PC-3 (cell line): ENCODE measurements at regions not wholly inside any gene's neighbourhood (a gene's known extent, or its start where the extent isn't known, plus 50 kb on each side); places are given as distances from the start of the nearest gene placed in this dataset.

Experiments
- ATAC-seq: fragments of 200-7000 bp; cut with Tn5 transposase; 2 replicates; pipeline ENCODE4 v1.9.1; 2020; ENCODE audit warnings: mild to moderate bottlenecking, moderate library complexity
- BruUV-seq: library from RNA; stranded (reverse); fragments of 400-500 nt; replicated peaks from 2 replicates; lab custom pipeline; 2021; lab: Mats Ljungman, UMichigan
- CTCF ChIA-PET: fragments of 300-600 bp; sonication (Branson Sonifier 250); formaldehyde crosslinking; loops from one replicate; lab custom pipeline; 2022; ENCODE audit warnings: antibody characterized with exemption; lab: Charles Lee
- POLR2A ChIA-PET: fragments of 300-600 bp; sonication (Branson Sonifier 250); formaldehyde crosslinking; loops from one replicate; lab custom pipeline; 2022; ENCODE audit warnings: antibody characterized with exemption; ENCODE audit not compliant: unreplicated experiment; lab: Charles Lee
- DNase-seq: peaks from one replicate; pipeline ENCODE4 v3.0.0-alpha.2; 2015
- H2AFZ ChIP-seq: fragments of 300-600 bp; sonication (generic); 2 replicates; pipeline ENCODE4 v1.6.0; 2016; ENCODE audit warnings: antibody characterized with exemption, low read length
- H3F3A ChIP-seq: fragments of 300-600 bp; sonication (generic); one replicate; pipeline ENCODE4 v1.6.0; 2017; ENCODE audit warnings: antibody characterized with exemption, low read length, control low read depth, mild to moderate bottlenecking; ENCODE audit not compliant: unreplicated experiment
- H3K27ac ChIP-seq: fragments of 300-600 bp; sonication (generic); 2 replicates; pipeline ENCODE4 v1.5.1; 2016; ENCODE audit warnings: mild to moderate bottlenecking, low read length
- H3K27me3 ChIP-seq: fragments of 300-600 bp; sonication (generic); 2 replicates; pipeline ENCODE4 v1.6.1; 2016; ENCODE audit warnings: low read length, mixed read lengths
- H3K36me3 ChIP-seq: fragments of 300-600 bp; sonication (generic); 2 replicates; pipeline ENCODE4 v1.6.1; 2016; ENCODE audit warnings: low read depth, mixed run types, low read length, mixed read lengths
- H3K4me1 ChIP-seq: fragments of 300-600 bp; sonication (generic); 2 replicates; pipeline ENCODE4 v1.5.1; 2016; ENCODE audit warnings: low read length; ENCODE audit not compliant: insufficient read depth
- H3K4me2 ChIP-seq: fragments of 300-600 bp; sonication (generic); 2 replicates; pipeline ENCODE4 v1.6.0; 2016; ENCODE audit warnings: low read length
- H3K4me3 ChIP-seq: fragments of 300-600 bp; sonication (generic); 2 replicates; pipeline ENCODE4 v1.5.1; 2016; ENCODE audit warnings: mild to moderate bottlenecking, low read length, mixed read lengths
- H3K79me2 ChIP-seq: fragments of 300-600 bp; sonication (generic); 2 replicates; pipeline ENCODE4 v1.6.1; 2017; ENCODE audit warnings: low read length, mixed read lengths
- H3K9ac ChIP-seq: fragments of 300-600 bp; sonication (generic); 2 replicates; pipeline ENCODE4 v1.6.0; 2016; ENCODE audit warnings: mild to moderate bottlenecking, low read length
- H3K9me2 ChIP-seq: fragments of 300-600 bp; sonication (generic); replicated peaks from 2 replicates; pipeline ENCODE4 v1.6.1; 2016; ENCODE audit warnings: mixed run types, low read length, mixed read lengths
- H3K9me3 ChIP-seq: fragments of 300-600 bp; sonication (generic); 2 replicates; pipeline ENCODE4 v1.6.1; 2016; ENCODE audit warnings: low read length, mixed read lengths
- H4K20me1 ChIP-seq: fragments of 300-600 bp; sonication (generic); 2 replicates; pipeline ENCODE4 v1.6.1; 2016; ENCODE audit warnings: low read length, mixed read lengths
- CTCF ChIP-seq: fragments of 300-600 bp; sonication (generic); conservative IDR thresholded peaks from 2 replicates; pipeline ENCODE4 v1.5.1; 2017; ENCODE audit warnings: antibody characterized with exemption, low read depth, mild to moderate bottlenecking, low read length
- EZH2 ChIP-seq: fragments of 300-600 bp; sonication (generic); IDR thresholded peaks from one replicate; pipeline ENCODE4 v1.6.1; 2017; ENCODE audit warnings: antibody characterized with exemption, mild to moderate bottlenecking, low read length; ENCODE audit not compliant: unreplicated experiment
- EZH2phosphoT487 ChIP-seq: fragments of 300-600 bp; sonication (generic); IDR thresholded peaks from 2 replicates; pipeline ENCODE4 v1.6.1; 2018; ENCODE audit warnings: mild to moderate bottlenecking, antibody characterized with exemption, low read length, borderline replicate concordance
- intact Hi-C: fragments of 100-400 bp; cut with micrococcal nuclease; formaldehyde crosslinking; loops from 2 replicates; pipeline ENCODE4 v1.9.0; 2023

GRCh38 chr11:71304045-71304444 lies 51.7 kb upstream of the SHANK2 start:
- Histone ChIP-seq H4K20me1 (no peaks in the 10 kb centered on the region), H3K27me3 (no peaks in the 10 kb centered on the region), H3K4me2 (no peak overlapping the region), H3K4me1 (peaks cover 22% of the 10 kb centered on the region), H3F3A (peaks cover under 1% of the 10 kb centered on the region), H3K79me2 (no peaks in the 10 kb centered on the region), H3K36me3 (no peaks in the 10 kb centered on the region), H2AFZ (no peak overlapping the region), H3K9ac (no peak overlapping the region), H3K27ac (no peak overlapping the region), H3K9me3 (no peaks in the 10 kb centered on the region), H3K4me3 (no peak overlapping the region), H3K9me2 (no peaks in the 10 kb centered on the region)
- ChIA-PET POLR2A (no interaction called here), CTCF (no interaction called here)
- DNase-seq: no peak
- BruUV-seq: no TSS peak
- ATAC-seq: no peak
- intact Hi-C loops: no loop called here
- TF ChIP-seq EZH2phosphoT487 (no peak), CTCF (no peak), EZH2 (no peak)

GRCh38 chr11:71302911-71303310 lies 50.5 kb upstream of the SHANK2 start:
- no TSS peak for BruUV-seq
- H3K27ac ChIP-seq: no peak overlapping the region
- ATAC-seq (no peak), DNase-seq (peak; percentile 47)
- H3F3A ChIP-seq: peaks cover 7% of the 10 kb centered on the region
- H3K4me2 ChIP-seq: no peak overlapping the region
- peak; percentile 53; the same call in 1 of the 2 replicates for TF ChIP-seq CTCF
- no peak for TF ChIP-seq EZH2
- TF ChIP-seq EZH2phosphoT487: no peak
- H3K4me1 ChIP-seq: peaks cover 29% of the 10 kb centered on the region
- no peaks in the 10 kb centered on the region for H3K9me2 ChIP-seq
- no peaks in the 10 kb centered on the region for H3K36me3 ChIP-seq
- no peaks in the 10 kb centered on the region for H3K27me3 ChIP-seq
- ChIA-PET CTCF (no interaction called here), POLR2A (no interaction called here)
- H3K9me3 ChIP-seq: no peaks in the 10 kb centered on the region
- H2AFZ ChIP-seq: no peak overlapping the region
- no peaks in the 10 kb centered on the region for H4K20me1 ChIP-seq
- no peak overlapping the region for H3K4me3 ChIP-seq
- intact Hi-C loops: no loop called here
- no peaks in the 10 kb centered on the region for H3K79me2 ChIP-seq
- no peak overlapping the region for H3K9ac ChIP-seq

GRCh38 chr11:71302534-71302909 lies 50.1 kb upstream of the SHANK2 start:
- no peaks in the 10 kb centered on the region for H3K9me2 ChIP-seq
- H3K4me3 ChIP-seq: no peak overlapping the region
- POLR2A ChIA-PET: no interaction called here
- no TSS peak for BruUV-seq
- no peaks in the 10 kb centered on the region for H3K27me3 ChIP-seq
- peaks cover 33% of the 10 kb centered on the region for H3K4me1 ChIP-seq
- intact Hi-C loops: no loop called here
- no peak for TF ChIP-seq CTCF
- TF ChIP-seq EZH2phosphoT487: no peak
- no peak for TF ChIP-seq EZH2
- DNase-seq: no peak
- H4K20me1 ChIP-seq: no peaks in the 10 kb centered on the region
- H2AFZ ChIP-seq: no peak overlapping the region
- H3K36me3 ChIP-seq: no peaks in the 10 kb centered on the region
- CTCF ChIA-PET: no interaction called here
- no peak for ATAC-seq
- H3K9ac ChIP-seq: no peak overlapping the region
- H3K4me2 ChIP-seq: no peak overlapping the region
- no peaks in the 10 kb centered on the region for H3K9me3 ChIP-seq
- H3F3A ChIP-seq: peaks cover 7% of the 10 kb centered on the region
- H3K79me2 ChIP-seq: no peaks in the 10 kb centered on the region
- H3K27ac ChIP-seq: no peak overlapping the region
